ENCODE measurements at regions not wholly inside any gene's neighbourhood (a gene's known extent, or its start where the extent isn't known, plus 50 kb on each side); places are given as distances from the start of the nearest gene placed in this dataset.
"Not testable (repeated sequence)": the region's sequence is repeated elsewhere in the genome, so short reads cannot be mapped to it uniquely, and the experiment has no call there.

DNA sequence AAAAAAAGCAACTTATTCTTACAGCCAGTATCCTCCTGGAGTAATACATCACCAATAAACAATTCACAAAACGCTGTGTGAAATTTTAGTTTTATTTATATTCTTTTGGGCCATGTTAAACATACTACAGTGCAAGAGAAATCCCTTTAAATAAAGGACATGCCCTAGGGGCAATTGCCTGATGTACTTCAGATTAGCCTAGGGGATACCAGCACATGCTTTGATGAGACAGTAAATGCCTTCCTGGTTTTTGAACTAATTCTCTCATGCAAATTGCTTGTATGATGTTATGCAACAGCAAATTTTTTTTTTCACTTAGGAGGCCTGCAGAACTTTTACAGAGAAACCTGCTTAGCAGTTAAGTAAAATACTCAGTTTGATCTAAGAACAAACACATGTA, 711.9 kb upstream of the FRG1 start:
- DNase-seq: no peak

DNA sequence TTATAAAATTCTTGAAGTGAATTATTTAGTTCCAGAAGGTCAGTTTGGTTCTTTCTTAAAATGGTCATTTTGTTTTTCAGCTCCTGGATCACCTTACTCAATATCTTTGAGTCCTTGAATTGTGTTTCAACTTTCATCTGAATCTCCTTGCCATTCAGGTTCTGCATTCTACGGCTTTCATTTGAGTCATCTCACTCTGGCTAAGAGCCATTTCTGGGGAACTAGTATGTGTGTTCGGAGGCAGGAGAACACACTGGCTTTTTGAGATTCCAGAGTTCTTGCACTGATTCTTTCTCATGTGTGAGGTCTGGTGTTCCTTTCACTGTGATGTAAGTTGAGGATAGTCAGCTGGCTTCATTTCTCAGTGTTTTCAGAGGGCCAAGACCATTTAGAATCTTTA, 708.4 kb upstream of the FRG1 start:
- DNase-seq: no peak

DNA sequence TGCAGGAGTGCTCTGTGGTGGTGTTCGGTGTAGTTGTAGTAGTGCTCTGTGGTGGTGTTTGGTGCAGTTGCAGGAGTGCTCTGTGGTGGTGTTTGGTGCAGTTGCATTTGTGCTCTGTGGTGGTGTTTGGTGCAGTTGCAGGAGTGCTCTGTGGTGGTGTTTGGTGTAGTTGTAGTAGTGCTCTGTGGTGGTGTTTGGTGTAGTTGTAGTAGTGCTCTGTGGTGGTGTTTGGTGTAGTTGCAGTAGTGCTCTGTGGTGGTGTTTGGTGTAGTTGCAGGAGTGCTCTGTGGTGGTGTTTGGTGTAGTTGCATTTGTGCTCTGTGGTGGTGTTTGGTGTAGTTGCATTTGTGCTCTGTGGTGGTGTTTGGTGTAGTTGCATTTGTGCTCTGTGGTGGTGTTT, 706.9 kb upstream of the FRG1 start:
- DNase-seq: not testable (repeated sequence)

DNA sequence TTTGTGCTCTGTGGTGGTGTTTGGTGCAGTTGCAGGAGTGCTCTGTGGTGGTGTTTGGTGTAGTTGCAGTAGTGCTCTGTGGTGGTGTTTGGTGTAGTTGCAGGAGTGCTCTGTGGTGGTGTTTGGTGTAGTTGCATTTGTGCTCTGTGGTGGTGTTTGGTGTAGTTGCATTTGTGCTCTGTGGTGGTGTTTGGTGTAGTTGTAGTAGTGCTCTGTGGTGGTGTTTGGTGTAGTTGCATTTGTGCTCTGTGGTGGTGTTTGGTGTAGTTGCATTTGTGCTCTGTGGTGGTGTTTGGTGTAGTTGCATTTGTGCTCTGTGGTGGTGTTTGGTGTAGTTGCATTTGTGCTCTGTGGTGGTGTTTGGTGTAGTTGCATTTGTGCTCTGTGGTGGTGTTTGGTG, 705.7 kb upstream of the FRG1 start:
- not testable (repeated sequence) for DNase-seq

DNA sequence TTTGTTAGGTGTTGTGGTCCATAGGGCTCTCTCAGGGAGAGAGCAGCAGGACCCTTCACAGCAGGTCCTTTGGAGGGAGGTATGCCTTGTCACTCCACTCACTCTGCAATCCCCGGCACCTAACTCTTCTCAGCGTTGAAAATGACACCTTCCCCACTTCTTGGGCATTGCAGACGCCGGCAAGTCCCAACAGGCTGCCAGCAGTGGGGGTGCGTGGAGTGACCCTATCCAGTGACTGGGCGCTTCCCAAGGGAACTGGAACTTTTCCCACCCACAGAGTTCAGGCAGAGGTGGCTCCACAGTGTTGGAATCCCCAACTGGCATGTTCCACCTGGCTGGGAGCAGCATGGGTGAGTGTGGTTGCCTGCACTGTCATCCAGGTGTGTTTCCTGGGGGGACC, 705.1 kb upstream of the FRG1 start:
- no peak for DNase-seq

DNA sequence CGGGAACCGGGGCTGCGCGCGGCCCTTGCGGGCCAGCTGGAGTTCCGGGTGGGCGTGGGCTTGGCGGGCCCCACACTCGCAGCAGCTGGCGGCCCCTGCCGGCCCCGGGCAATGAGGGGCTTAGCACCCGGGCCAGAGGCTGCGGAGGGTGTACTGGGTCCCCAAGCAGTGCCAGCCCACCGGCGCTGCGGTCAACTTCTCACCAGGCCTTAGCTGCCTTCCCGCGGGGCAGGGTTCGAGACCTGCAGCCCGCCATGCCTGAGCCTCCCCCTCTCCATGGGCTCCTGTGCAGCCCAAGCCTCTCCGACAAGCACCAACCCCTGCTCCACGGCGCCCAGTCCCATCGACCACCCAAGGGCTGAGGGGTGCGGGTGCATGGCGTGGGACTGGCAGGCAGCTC, 704.4 kb upstream of the FRG1 start:
- DNase-seq: not testable (repeated sequence)

DNA sequence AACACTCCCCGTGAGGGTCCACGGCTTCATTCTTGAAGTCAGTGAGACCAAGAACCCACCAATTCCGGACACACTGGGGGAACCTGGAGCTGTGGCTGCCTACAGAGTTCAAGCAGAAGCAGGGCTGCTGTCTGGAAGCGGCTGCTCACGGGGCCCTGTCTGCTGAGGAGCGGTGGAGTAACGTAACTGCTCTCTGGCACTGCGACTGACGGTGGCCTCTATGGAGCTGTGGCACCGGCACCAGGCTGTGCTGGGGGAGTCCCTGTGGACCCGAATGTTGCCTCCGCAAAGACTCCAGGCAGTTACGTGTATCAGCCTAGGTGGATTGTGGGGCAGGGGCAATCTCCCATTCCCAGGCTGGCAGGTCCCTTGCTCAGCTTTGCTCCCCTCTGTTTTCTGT, 703.3 kb upstream of the FRG1 start:
- DNase-seq: no peak

DNA sequence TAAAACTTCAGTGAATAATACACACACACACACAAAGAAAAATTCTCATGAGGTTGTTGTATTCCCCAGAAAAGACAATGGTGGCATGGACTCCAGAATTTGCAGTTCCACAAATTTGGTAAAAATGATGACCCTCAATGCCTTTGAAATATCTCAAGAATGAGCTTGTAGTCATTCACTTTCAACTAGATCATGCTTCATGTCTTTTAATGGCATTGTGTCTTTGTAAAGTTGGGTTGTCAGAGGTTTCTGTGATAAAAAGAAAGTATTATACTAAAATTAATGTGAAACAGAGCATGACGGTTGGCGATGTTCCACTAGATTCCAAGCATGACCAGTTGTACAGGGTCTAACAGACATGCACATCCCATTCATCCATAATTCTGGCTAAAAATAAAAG, 685.0 kb upstream of the FRG1 start:
- DNase-seq: no peak

DNA sequence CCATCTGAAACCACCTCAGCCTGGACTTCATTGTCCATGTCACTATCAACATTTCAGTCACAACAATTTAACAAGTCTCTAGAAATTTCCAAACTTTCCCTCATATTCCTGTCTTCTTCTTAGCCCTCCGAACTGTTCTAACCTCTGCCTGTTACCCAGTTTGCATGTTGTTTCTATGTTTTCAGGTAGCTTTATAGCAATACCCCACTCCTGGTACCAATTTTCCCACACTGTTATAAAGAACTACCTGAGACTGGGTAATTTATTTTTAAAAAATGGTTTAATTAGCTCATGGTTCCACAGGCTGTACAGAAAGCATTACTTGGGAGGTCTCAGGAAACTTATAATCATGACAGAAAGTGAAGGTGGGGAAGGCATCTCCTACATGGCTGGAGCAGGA, 679.2 kb upstream of the FRG1 start:
- no peak for DNase-seq

DNA sequence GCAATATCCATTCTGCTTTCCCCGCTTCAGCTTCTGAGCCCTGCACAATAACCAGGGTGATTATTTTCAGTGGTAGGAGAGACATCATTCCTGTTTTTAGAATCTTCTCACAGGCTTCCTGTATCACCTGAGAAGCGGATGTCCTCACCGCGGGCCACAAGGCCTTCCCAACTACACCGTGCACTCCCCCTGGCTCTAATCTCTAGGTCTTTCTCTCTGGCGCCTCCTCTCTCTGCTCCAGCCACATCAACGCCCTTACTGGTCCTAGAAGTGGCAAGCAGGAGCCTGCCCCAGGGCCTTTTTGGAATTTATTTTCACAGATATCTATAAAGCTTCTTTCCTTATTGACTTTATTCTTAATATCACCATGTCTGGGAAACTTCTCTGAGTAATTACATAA, 675.2 kb upstream of the FRG1 start:
- no peak for DNase-seq

DNA sequence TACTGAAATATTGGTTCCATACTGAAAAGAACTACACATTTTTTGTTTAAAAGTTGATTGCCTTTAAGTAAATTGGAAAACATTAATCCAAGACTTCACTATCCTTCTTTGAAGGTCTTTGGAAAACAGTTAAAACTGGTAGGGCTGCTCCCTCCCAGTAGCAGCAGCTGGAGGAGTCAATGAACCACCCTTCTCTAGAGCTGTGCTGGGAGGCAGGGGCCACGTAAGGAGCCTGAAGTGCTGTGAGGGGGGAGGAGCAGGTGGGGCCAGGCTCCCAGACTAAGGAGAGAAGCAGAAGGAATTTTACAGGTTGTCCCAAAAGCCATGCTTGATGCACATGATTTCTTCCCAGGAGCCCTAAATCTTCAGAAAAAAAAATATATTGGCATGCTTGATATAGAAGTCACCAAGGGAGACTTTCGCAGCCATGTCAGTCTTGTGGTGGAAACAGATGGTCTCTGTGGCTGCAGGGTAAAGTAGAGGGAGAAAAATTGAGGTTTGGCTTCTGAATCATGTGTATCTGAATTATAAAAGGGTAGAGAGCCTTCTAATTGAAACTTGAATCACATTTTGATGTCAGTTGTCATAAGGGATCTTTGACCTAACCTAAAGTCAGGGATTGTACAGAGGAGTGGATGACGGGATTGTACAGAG, 673.2 kb upstream of the FRG1 start:
- DNase-seq: no peak

DNA sequence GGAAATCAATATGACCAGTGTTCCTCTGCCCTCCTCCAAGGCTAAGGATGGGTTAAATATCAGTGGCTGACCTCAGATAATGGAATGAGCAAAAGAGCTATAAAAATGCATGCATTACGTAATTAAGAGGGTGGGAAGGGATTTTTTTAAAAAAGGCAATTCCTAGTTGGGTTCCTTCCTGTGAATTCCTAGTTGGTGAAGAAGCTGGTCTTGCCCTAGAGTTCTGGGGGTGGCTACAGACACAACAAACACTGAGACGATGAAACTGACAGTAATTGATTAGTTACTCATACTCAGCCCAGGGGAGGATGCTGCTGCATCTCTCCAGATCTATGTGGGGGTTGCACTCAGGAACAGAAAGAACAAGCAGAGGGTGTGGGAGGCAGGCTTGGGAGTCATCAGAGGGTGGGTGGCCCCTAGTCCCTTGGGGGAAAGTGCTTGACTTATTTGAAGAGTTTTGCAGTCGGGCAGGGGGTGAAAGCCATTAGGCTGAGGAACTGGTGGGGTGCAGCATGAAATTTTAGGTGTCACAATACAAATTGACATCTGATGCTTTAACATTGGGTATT, 662.0 kb upstream of the FRG1 start:
- DNase-seq: no peak

DNA sequence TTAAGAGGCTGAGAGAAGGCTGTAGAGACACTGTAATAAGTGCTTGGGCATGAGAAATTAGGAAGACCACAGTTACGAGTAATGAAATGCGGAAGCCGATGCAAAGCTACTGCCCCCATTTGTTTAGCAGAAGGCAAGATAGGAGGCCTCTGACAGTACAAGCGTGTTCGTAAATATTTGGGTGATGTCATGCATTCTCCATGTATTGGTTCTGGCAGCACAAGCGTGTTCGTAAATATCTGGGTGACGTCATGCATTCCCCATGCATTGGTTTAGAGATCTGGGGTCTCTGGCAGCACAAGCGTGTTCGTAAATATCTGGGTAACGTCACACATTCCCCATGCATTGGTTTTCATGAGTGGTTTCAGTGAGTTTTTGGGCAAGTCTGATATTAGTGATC, 661.5 kb upstream of the FRG1 start:
- DNase-seq: no peak

DNA sequence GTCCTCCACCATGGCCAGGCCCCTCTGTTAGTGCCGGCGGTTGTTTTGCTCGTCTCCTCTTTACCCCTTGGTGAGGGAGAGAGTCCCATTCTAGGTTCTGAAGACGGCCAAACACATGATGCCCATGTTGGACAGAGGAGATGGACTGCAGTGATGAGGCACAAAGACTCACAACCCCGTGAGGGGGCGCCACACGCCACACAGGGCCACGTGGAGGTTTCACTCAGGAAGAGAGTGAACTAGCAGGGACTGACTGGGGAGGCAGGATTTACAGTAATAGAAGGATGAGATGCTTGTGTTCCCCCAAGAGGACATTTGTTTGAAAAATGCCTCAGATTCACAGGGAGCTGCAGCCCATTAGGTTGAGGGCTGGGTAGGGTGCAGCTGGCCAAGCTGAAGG, 655.3 kb upstream of the FRG1 start:
- no peak for DNase-seq

DNA sequence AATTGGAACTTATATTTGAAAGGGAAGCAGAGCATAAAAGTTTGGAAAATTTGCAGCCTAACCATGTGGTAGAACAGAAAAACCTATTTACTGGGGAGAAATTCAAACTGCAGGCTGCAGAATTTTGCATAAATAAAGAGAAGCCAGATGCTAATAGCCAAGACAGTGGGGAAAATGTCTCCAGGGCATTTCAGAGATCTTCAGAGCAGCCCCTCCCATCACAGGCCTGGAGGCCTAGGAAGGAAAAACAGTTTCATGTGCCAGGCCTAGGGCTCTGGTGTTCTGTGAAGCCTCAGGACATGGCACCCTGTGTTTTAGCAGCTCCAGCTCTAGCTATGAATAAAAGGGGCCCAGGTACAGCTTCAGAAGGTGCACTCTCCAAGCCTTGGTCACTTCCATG, 648.7 kb upstream of the FRG1 start:
- DNase-seq: no peak

DNA sequence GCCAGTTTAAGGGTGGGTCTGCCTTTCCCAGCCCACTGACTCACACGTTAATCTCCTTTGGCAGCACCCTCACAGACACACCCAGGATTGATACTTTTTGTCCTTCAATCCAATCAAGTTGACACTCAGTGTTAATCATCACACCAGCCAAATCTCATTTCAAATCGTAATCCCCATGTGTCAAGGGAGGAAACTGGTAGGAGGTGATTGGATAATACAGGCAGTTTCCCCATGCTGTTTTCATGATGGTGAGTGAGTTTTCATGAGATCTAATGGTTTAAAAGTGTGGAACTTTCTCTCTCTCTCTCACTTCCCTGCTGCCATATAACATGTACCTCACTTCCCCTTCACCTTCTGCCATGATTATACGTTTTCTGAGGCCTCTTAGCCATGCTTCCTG, 647.2 kb upstream of the FRG1 start:
- DNase-seq: no peak

DNA sequence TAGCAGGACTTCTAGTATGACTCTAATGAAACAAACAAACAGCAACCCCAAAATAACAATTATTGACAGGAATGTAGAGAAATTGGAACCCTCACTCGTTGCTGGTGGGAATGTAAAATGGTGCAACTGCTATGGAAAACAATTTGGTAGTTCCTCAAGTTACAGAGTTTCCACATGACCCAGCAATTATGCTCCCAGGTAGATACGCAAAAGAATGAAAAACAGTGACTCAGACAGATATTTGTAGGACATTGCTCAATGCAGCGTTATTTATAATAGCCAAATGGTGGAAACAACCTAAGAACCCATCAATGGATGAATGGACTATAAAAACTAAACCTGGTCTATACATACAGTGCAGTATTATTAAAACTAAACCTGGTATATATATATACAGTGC, 646.1 kb upstream of the FRG1 start:
- no peak for DNase-seq

DNA sequence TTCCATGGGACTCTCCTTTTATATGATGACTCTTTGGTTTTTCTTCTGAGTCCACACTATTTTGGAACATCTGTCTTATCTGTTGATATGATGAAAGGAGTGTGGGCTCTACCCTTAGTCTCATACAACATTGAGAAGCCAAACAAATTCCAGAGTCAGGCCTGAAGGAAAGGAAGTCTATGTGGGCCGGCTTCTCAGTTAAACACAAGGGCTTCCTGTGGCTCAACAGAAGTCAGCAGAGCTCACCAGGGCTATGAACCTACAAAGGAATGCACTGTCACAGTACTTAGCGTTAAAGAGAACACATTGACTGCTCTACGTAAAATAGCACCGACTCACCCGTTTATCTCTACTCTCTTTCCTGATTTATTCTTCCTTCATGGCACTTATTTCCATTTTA, 641.0 kb upstream of the FRG1 start:
- DNase-seq: no peak

DNA sequence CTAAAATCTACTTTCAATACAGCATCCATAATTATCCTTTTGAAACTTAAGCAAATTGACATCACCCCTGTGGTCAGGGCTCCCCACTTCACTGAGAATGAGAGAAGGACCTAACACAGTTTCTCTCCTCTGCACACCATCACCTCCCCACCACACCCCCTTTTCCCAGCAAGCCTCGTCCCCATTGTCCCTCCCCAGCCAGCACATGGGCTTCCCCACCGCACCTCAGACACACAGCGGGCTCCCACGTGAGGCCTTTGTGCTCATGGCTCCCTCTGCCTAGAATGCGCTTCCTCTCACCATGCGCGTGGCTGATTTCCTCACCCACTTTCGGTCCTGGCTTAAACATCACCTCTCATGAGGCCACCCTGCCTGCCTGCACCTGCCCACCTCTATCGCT, 639.0 kb upstream of the FRG1 start:
- DNase-seq: no peak

DNA sequence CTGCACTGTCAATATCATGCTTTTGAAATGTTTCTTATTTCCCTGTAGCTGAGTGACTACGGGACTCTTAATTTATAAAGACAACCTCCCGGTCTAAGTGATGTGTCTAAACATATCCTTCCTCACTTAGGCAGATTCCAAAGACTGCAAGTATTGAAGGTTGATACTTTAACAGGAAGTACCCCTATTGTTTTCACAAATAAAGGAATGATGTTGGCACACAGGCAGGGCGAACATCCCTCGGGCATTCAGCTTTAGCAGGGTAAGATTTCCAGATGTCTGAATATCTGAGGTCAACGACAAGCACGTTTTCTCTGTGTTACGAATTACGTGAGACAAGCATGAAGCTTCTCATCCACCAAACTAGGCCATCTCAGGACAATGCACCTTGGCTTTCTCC, 638.0 kb upstream of the FRG1 start:
- no peak for DNase-seq

DNA sequence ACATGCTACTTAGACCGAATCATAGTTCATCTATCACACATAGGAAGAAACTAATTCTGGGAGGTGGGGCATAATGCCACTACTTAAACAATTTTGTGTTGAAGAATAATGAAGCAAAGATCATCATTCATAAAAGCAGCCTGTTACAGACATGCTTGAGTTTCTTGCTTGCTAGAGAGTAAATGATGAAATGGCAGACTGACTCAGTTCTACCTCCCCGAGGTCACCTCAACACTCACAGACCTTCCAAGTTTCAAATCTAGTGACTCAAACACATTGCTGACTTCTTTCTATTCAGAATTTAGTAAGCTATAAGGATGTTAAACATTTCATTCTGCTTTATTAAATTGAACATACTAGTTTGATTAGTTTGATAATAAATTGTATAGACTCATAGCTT, 636.5 kb upstream of the FRG1 start:
- DNase-seq: no peak

DNA sequence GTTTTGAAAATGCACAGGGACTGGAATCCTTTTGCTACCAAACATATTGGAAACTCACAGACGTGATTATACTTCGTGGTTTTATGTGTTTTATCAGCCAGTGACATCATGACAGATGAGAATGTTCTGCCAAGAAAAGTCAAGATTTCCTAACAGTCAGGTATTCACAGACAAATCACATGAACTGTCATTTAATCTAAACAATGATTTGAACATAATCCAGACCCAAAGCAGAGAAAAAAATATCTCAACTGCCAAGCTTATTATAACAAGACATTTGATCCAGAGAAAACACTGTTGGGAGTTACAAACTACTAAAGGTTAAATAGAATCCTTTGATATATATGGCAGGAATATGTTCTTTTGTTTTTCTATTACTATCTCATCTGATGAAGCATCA, 635.9 kb upstream of the FRG1 start:
- no peak for DNase-seq

DNA sequence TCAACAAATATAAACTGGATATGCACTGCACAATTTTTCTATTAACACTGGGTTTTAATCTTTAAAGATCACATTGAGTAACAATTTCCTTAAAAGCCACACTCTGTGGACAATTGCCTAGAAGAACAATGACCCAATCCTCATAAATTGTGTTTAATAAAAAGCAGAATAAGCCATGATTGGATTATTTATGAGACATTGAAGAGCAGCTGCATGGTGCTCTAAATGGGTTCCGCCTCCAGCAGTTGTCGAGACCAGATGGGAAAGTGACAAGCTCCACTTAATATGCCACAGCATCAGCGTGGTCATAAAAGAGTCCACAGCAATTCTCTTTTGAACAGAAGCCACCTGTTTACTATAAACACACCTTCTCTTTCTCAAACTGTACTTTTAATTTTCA, 635.2 kb upstream of the FRG1 start:
- no peak for DNase-seq

DNA sequence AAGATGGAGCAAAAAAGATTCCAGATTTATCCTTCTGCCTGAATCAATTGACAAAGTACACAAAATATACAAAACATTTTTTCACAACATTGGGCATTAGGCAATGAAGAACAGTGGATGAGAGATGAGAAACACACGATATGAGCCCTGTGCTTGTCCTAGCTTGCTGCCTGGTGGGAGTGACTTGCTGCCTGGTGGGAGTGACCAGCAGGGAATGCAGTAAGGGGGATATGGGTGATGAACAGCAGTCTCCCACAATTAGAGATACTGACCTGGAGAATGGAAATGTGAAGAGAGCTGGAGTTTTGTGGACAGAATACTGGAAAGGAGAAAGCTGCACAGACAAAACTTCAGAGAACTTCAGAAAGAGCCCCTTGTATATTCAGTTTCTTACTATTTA, 629.4 kb upstream of the FRG1 start:
- no peak for DNase-seq

DNA sequence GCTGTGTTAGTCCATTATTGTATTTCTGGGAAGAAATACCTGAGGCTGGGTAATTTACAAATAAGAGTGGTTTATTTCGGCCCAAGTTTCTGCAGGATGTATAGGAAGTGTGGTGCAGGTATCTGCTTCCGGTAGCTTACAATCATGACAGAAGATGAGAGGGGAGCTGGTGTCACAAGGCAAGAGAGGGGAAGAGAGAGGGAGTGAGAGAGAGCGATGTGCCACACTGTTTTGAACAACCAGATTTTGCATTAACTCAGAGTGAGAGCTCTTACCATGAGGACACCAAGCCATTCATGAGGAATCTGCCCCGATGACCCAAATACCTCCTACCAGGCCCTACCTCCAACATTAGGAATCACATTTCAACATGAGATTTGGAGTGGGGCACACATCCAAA, 627.6 kb upstream of the FRG1 start:
- no peak for DNase-seq

All from NCI-H1048 (cell line).